HG02840 (cell line): ENCODE measurements at regions not wholly inside any gene's neighbourhood (a gene's known extent, or its start where the extent isn't known, plus 50 kb on each side); places are given as distances from the start of the nearest gene placed in this dataset.
"Not testable (repeated sequence)": the region's sequence is repeated elsewhere in the genome, so short reads cannot be mapped to it uniquely, and the experiment has no call there.

Experiments used
- ATAC-seq: cut with Tn5 transposase; IDR thresholded peaks from one replicate; pipeline ENCODE4 v1.9.1; 2021; ENCODE audit warnings: mild to moderate bottlenecking, moderate library complexity, moderate number of reproducible peaks; ENCODE audit not compliant: unreplicated experiment, low FRiP score

DNA sequence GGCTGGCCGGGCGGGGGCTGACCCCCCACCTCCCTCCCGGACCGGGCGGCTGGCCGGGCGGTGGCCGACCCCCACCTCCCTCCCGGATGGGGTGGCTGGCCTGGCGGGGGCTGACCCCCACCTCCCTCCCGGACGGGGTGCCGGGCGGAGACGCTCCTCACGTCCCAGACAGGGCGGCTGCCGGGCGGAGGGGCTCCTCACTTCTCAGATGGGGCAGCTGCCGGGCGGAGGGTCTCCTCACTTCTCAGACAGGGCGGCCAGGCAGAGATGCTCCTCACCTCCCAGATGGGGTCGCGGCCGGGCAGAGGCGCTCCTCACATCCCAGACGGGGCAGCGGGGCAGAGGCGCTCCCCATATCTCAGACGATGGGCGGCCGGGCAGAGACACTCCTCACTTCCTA is 965.8 kb upstream of the DEFB115 start:
- not testable (repeated sequence) for ATAC-seq

DNA sequence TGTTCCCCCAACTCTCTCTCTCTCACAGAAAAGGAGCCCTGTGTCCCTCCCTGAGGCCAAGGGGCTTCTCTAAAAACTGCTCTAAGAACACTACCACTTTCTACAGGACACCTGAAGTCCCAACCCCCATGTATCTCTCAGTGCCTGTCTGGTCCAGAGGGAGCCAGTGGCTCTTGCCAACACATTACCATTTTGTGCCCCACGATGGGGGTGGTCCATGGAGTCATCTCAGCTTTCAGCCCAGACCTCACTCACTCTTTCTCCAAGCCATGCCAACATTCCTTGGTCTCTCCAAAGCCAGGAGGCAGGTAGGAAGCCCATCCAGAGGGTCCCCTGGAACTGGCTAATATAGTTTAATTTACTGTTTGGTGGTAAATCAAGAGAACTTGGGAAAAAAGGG is 962.1 kb upstream of the DEFB115 start:
- not testable (repeated sequence) for ATAC-seq

DNA sequence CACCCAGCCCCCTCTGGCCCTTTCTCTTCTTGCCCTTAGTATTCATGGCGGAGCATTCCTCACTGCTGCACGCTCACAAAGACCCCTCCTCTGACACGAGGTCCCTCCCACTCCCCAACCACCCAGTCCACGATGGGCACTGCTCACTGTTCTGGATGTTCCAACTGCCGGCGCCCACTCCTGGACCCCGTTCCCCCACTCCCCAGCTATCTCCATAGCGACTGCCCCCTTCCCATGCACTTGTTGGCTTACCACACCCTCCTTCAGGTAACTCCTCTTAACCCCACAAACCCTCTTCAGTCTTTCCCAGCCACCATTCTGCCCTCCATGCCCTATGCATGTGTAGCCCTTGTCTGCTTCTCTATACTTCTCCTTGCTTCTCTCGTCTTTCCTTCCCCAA is 961.5 kb upstream of the DEFB115 start:
- ATAC-seq = not testable (repeated sequence)

DNA sequence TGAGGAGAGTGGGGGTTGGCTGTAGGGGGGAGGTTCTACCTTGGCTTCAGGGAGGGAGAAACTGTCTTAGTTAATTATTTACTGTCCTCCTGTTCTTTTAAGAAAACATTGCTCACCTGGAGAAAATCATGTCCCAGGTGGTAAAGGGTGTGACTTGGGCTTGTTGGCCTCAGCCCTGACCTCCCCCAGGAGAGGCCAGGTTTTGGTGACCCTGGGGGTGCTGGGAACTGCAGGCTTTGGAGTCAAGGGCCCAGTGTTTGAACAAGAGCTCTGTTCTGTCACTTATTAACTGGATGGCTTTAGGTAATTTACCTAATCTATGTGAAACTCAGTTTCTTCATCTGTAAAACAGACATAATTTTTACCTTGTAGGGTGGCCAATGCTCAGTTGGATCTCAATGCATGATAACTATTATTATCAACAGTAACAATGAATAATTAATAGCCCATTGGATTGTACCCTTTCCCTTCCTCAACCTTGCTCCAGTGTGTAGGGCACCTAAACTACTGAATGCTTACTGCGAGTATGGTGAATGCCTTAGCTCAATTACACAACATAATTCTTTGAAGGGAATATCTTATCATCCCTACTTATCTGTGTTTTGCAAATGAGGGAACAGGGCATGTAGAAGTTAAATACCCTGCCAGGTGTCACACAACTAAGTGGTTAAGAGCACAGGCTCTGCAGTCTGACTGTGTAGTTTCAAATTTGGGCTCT is 959.4 kb upstream of the DEFB115 start:
- not testable (repeated sequence) for ATAC-seq

DNA sequence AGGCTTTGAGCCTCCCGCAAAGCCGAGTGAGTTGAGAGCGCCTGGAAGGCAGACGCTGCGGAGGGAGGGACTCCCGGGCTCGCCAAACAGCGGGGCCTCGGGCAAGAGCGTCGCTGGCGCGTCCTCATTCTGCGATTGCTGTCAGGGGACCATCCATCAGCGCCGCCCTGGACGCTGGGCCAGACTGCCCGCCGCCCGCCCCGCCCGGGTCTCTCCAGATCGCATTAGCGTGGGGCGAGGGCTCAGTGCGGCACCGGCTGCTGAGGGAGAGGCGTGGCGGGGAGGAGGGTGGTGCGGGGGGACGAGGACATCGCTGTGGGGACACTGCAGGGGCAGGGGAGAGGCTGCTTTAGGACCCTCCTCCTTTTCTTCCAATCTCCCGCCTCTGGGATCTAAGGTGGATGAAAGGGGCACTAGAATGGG is 957.2 kb upstream of the DEFB115 start:
- ATAC-seq = not testable (repeated sequence)

DNA sequence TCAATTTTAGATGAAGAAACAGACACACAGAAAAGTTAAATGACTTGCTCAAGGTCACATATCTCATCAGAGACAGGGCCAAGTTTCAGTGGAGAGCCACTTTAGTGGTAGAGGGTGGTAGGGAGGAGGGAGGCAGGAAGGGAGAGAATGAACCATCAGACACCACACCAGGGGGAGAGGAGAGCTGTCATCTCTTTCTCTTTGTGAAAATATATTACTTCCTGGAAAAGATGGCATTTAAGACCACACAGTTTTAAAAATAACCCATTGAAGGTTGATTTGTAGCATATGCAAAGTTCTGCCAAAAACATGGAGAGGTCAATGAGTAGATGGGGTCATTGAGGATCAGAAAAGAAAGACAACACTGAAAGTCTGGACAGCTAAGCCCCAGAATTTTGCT is 954.7 kb upstream of the DEFB115 start:
- not testable (repeated sequence) for ATAC-seq

DNA sequence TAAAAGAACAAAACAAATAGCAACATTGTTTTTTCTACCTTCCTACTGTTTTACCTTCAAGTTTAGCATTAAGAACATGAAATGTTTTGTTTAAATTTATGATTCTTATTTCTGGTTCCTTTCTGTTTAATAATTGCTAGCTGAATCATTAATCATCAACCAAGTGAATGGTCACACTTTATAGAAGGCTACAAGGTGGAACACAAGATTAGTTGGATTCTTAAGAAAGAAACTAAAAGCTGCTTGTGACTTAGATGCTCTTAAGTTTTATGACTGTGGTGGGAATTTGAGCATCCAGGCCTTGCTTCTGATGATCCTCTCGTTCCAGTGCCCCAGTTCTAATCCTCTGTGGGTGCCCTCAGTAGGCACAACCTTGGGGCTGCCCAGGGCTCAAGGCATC is 947.5 kb upstream of the DEFB115 start:
- ATAC-seq = not testable (repeated sequence)

DNA sequence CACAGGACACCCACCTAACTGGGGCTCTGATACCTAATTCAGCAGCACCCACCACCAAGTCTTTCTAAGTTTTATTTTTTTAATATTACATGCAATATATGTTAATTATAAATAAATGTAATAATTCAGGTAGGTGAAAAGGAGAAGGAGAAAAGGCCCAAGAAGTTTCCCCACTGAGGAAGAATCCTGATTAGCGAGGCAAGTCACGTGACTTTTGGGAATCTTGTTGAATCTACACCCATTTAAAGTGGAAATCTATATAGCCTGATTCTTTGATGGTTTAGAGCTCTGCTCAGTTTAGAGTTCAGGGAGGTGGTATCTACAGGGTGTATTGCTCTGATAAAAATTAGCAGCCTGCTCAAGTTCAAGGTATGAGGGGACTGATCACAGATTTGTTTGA is 947.1 kb upstream of the DEFB115 start:
- not testable (repeated sequence) for ATAC-seq

DNA sequence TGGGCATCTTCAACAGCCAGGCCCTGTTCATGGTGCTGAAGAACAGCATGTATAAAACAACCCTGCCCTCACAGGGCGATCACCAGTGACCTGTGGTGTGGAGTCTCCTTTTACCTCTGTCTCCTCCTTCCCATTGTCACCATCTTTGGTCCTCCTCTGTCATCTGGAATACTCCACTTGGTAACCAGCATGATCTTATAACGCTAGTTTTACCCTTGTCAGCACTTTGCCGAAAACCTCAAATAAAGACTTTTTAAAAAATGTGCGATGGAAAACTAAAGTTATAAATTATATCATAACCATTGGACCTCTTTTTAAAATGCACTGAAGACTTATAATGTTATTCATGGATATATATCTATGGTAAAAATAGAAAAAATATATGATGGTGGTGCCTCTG is 945.2 kb upstream of the DEFB115 start:
- ATAC-seq = not testable (repeated sequence)

DNA sequence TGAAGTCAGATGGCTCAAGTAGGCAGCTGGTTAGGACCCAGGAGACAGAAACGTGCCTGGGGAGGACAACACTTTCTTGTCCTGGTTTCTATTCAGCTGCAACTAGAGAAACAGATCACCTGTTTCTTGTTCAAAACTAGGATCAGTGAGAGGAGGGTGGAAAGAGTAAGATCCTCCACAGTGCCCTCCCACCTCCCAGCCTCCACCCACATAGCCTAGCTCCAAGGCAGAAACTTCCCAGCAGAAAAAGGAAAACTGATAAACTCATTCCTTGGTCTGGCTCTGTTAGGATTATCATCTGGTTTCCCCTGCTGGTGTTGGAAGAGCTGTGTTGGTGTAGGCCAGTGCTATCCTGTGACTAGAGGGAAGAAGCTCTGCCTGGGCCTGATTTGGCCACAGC is 943.8 kb upstream of the DEFB115 start:
- not testable (repeated sequence) for ATAC-seq

DNA sequence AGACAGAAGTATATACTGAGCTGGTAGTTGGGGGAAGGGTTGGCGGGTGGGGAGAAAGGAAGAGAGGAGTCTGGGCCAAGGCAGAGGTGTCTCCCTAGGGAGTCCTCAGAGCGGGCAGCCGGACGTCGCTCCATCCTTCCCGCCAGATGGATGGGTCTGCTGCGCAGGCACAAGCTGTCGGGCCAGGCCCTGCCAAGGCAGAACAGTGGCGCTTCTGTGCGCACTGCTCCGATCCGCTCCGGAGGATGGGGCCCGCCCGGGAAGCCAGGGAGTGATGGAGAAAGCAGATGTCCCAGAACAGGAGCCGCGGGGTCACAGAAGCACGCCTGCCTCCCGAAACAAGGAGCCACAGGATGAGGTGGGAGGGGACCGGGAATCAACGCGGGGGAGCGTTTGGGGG is 941.4 kb upstream of the DEFB115 start:
- ATAC-seq = not testable (repeated sequence)

DNA sequence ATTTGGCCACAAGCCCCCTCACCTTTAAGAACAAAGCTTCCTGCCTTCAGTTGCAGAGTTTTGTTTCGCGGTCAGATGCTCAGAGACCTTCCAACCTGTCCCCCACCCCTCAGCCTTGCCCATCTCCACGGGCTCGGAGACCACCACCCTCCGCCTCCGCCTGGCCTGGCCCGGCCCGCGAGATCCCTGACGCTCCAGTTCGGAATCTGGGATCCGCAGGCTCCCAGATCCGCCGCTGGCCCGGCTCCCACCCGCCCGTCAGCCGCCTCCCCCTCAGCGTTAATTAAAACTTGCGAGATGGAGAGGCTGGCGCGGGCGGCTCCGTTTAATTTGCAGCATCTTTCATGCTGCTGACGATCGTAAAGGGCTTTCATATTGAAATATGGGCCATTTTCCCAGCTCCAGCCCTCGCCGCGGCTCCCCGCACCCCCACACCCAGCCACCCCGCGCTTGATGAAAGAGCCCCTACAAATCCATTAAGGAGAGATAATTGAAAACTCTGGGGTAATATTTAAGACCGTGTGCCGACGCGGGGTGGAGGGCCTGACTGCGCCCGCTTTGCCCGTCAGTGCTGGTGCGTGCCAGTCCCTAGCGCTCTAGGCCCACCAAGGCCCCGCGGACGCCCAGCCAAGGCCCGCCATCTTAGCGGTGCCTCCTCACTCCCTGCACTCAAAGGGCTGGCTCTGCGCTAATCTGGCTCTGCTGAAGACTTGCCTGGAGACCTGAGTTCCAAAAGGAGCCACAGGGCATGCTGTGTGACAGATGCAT is 940.7 kb upstream of the DEFB115 start:
- ATAC-seq = not testable (repeated sequence)

DNA sequence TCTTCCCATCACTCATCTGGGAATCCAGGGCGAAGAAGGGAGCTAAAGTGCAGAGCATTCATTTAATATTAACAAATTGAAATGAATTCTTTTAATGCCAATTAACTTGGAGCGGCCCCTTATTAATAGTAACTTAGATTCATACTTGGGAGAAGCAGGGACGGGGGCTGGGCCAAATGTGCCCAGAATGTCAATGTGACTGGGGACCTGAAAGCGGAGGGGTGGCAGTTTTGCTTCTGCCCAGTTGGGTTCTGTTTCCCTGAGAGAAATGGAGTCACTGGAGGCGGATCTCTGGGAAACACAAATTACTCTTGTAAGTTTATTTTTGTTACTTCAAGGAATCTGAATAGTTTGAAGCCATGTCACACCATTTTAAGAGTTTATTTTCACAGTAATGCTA is 923.7 kb upstream of the DEFB115 start:
- not testable (repeated sequence) for ATAC-seq

DNA sequence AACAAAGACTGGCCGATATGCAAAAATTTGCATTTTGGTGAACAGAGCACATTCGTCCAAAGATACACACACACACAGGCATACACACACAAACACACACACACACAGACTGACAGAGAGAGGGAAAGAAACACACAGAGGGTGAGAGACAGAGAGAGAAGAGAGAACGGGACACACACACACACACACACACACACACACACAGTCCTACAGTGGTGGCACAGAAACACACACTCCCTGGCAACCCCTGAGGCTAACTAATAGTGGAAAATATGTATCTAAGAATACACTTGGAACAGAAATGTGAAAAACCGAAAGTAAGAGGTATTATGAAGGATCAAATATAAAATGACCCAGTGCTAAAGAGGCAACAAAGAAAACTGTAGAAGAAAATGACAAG is 919.9 kb upstream of the DEFB115 start:
- ATAC-seq = not testable (repeated sequence)

DNA sequence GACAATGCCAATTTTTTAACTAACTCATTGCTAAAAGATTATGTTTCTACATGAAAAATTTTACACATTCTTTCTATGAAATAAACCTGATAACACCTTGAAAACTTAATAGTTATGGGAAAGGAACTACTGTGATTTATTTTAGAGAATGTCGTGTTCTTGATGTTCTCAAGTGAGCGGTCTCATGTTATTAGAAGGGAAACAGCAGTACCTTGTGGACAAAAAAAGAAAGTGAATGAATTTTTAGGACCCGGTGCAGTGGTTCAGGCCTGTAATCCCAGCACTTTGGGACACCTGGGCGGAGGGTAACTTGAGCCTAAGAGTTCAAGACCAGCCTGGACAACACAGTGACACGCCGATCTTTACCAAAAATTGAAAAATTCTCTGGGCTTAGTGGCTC is 908.5 kb upstream of the DEFB115 start:
- ATAC-seq = not testable (repeated sequence)

DNA sequence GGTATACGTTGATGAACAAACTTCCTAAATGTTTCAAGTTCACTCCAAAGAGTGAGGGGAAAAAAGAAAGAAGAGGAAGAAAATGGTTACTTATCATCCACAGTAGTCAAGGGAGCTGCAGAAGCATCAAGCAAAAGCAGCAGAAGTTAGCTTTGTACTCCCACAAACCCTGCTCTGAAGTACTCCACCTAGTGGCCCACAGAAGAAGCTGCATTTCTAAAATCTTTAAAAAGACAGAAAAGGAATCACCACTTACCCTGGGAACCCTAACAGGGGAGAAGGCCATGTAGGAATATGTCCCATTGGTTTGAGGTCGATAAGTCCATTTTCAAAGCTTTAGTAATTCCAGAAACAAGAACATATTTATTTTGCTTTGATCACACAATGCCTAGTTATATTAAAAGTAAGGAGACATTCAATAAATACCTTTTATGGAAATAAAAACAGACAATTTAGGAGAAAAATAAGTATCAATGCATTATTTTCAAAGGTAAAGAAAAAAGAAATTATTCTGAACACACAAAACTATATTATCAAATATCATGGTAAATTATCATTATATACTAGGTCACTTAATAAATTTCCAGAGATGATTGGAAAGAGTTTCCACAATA is 900.5 kb upstream of the DEFB115 start:
- ATAC-seq = not testable (repeated sequence)

DNA sequence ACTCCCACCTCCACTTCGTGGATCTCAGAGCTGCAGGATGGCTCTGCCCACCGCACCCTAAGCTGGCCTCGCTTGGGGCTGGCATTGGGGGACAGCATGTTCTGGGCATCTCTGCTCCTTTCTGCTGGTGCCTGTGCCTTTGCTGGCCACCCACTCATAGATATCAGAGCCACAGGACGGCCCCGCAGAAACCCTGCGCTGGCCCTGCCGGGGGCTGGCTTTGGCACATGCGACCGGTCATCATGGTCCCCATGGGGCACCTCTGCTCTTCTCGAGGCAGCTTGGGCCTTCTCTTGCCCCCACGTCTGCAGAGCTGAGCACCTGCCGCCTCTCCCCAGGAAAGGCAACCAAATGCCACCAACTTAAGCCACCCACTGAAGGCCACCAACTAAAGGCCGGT is 895.7 kb upstream of the DEFB115 start:
- not testable (repeated sequence) for ATAC-seq

DNA sequence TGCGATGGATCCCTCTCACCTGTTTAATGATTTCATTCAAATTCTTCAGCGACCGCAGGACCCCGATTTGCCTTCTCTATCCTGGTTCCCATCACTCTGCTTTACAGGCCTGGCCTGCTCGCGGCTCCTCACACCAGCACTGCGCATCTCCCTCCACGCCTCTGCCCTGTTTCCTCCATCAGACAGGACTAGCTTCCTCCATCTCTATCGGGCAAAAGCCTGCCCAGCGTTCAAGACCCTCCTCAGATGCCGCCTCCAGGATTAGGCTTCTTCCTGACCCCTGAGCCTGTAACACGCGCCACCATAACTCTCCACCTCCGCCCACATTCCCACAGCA is 881.1 kb upstream of the DEFB115 start:
- not testable (repeated sequence) for ATAC-seq

DNA sequence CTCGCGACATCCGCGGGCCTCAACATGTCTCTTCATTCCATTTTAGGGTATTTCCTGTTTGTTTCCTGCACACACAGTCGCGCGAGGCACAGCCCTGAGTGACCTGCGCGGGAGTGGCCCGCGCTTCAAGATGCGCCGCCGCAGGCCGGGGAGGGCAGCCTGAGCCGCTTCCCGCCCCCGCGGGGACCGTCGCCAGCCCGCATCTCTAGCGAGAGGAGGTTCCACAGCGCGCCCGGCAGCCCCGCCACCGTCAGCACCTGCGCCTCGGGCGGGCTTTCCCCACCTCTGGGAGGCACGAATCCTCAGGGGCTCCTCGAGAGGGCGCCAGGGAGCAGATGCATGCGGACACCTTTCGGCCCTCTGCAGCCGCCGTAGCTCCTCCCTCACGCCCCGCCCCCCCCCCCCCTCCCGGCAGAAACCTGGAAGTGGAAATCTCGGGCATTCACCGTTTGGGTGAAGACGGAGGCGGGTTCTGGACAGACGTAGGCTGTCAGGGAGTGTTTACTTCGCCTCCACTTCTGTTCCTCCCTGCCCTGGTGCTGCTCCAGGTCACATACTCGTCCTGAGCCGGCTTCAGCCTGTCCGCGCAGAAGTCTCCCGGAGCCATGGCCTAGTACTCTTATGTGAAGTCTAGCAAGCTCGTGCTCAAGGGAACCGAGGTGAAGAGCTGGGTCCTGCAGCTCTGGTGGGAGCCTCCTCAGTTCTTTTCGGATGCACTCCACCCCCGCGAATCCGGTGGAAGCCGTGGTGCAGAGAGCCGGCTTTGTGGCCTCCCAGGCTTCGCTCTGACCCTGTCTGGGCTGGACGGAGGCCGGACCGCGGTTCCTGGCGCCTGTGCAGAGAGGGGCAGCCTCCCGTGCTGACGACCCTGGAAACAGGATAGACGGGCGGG is 880.5 kb upstream of the DEFB115 start:
- peak; percentile 97 for ATAC-seq

DNA sequence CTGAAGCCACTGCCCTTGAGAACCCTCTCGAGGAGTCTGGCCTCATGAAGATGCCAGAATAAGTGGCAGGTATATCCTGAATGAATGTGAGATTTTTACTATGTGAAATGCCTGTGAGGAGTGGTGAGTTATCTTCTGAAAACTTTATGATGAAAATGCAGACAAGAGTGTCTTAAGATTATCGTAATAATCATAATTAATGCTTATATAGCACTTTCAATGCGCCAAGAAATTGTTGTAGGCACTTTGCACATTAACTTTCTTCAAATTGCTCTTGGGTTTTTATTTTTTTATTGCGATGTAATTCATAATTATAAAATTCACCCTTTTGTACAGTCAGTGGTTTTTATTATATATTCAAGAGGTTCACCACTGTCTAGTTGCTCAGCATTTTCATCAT is 879.1 kb upstream of the DEFB115 start:
- ATAC-seq = not testable (repeated sequence)
